HEK293 (cell line): ENCODE measurements at regions not wholly inside any gene's neighbourhood (a gene's known extent, or its start where the extent isn't known, plus 50 kb on each side); places are given as distances from the start of the nearest gene placed in this dataset.

Experiments used
- CTCF ChIA-PET: fragments of 350-600 bp; formaldehyde crosslinking; extraction: SDS; loops from one replicate; lab custom pipeline; 2021; ENCODE audit warnings: antibody characterized with exemption; lab: Yijun Ruan, JAX
- POLR2A ChIA-PET: fragments of 300-600 bp; formaldehyde crosslinking; extraction: SDS; loops from one replicate; lab custom pipeline; 2020; ENCODE audit warnings: antibody characterized with exemption, inconsistent platforms; lab: Yijun Ruan, JAX
- H3K27ac ChIP-seq: fragments of 200-500 bp; sonication (Bioruptor generic); 2 replicates; pipeline ENCODE4 v1.5.1; 2014; ENCODE audit warnings: low read depth, low read length, control low read depth, inconsistent platforms; ENCODE audit errors: extremely low read depth
- H3K36me3 ChIP-seq, 2 experiments: fragments of 200-500 bp in 1 of 2; sonication (Bioruptor generic) in 1 of 2; 1 replicate in 1 of 2; 2 replicates in 1 of 2; pipeline ENCODE4 v1.5.1; 2014 to 2017; ENCODE audit warnings: inconsistent platforms in 2 of 2, low read length in 2 of 2; ENCODE audit not compliant: control insufficient read depth in 2 of 2, insufficient read depth in 1 of 2
- H3K4me1 ChIP-seq: fragments of 200-500 bp; sonication (Bioruptor generic); 2 replicates; pipeline ENCODE4 v1.5.1; 2014; ENCODE audit warnings: mild to moderate bottlenecking, low read length, inconsistent platforms; ENCODE audit not compliant: control insufficient read depth, insufficient read depth
- H3K4me3 ChIP-seq: 2 replicates; pipeline ENCODE4 v1.5.1; 2011; ENCODE audit warnings: low read depth, mild to moderate bottlenecking, control low read depth, low read length, moderate library complexity
- H3K9me3 ChIP-seq: fragments of 200-500 bp; sonication (Bioruptor generic); 2 replicates; pipeline ENCODE4 v1.5.1; 2014; ENCODE audit warnings: low read depth, low read length, inconsistent platforms; ENCODE audit not compliant: control insufficient read depth, insufficient read depth
- KLF1 ChIP-seq: fragments of 450-650 bp; formaldehyde crosslinking; IDR thresholded peaks from 2 replicates; pipeline ENCODE4 v1.5.1; 2016; ENCODE audit warnings: missing biosample characterization, missing genetic modification characterization
- KLF16 ChIP-seq: fragments of 450-650 bp; formaldehyde crosslinking; IDR thresholded peaks from 2 replicates; pipeline ENCODE4 v1.5.1; 2017; ENCODE audit warnings: missing biosample characterization, missing genetic modification characterization
- MEIS1 ChIP-seq: sonication (generic); formaldehyde crosslinking; IDR thresholded peaks from 2 replicates; pipeline ENCODE4 v1.8.1; 2022; ENCODE audit warnings: missing genetic modification reagents, mild to moderate bottlenecking, borderline replicate concordance
- PBX3 ChIP-seq: sonication (generic); formaldehyde crosslinking; IDR thresholded peaks from 2 replicates; pipeline ENCODE4 v1.8.1; 2022; ENCODE audit warnings: mild to moderate bottlenecking, moderate library complexity, missing genetic modification reagents
- PRDM4 ChIP-seq: fragments of 450-650 bp; formaldehyde crosslinking; IDR thresholded peaks from 2 replicates; pipeline ENCODE4 v1.5.1; 2017; ENCODE audit warnings: missing biosample characterization, missing genetic modification characterization
- TSHZ1 ChIP-seq: fragments of 450-650 bp; formaldehyde crosslinking; IDR thresholded peaks from 2 replicates; pipeline ENCODE4 v1.5.1; 2016; ENCODE audit warnings: missing biosample characterization, missing genetic modification characterization, borderline replicate concordance
- ZBTB11 ChIP-seq: fragments of 450-650 bp; formaldehyde crosslinking; conservative IDR thresholded peaks from 2 replicates; pipeline ENCODE4 v1.5.1; 2016; ENCODE audit warnings: low read depth, missing biosample characterization, missing genetic modification characterization
- ZBTB20 ChIP-seq: fragments of 450-650 bp; formaldehyde crosslinking; IDR thresholded peaks from 2 replicates; pipeline ENCODE4 v1.5.1; 2016; ENCODE audit warnings: missing biosample characterization, missing genetic modification characterization
- ZFP3 ChIP-seq: fragments of 450-650 bp; formaldehyde crosslinking; IDR thresholded peaks from 2 replicates; pipeline ENCODE4 v1.5.1; 2016; ENCODE audit warnings: low read depth, missing biosample characterization, missing genetic modification characterization
- ZNF10 ChIP-seq: fragments of 450-650 bp; formaldehyde crosslinking; IDR thresholded peaks from 2 replicates; pipeline ENCODE4 v1.5.1; 2017; ENCODE audit warnings: missing biosample characterization, missing genetic modification characterization
- ZNF211 ChIP-seq: fragments of 450-650 bp; formaldehyde crosslinking; IDR thresholded peaks from 2 replicates; pipeline ENCODE4 v1.5.1; 2016; ENCODE audit warnings: low read depth, missing biosample characterization, missing genetic modification characterization
- ZNF23 ChIP-seq: fragments of 450-650 bp; formaldehyde crosslinking; IDR thresholded peaks from 2 replicates; pipeline ENCODE4 v1.5.1; 2016; ENCODE audit warnings: missing biosample characterization, missing genetic modification characterization, borderline replicate concordance
- ZNF248 ChIP-seq: fragments of 450-650 bp; formaldehyde crosslinking; IDR thresholded peaks from 2 replicates; pipeline ENCODE4 v1.5.1; 2017; ENCODE audit warnings: missing biosample characterization, missing genetic modification characterization
- ZNF366 ChIP-seq: fragments of 450-650 bp; formaldehyde crosslinking; conservative IDR thresholded peaks from 2 replicates; pipeline ENCODE4 v1.5.1; 2016; ENCODE audit warnings: missing biosample characterization, missing genetic modification characterization
- ZNF398 ChIP-seq: fragments of 450-650 bp; formaldehyde crosslinking; IDR thresholded peaks from 2 replicates; pipeline ENCODE4 v1.5.1; 2017; ENCODE audit warnings: missing biosample characterization, missing genetic modification characterization
- ZNF433 ChIP-seq: fragments of 450-650 bp; formaldehyde crosslinking; IDR thresholded peaks from 2 replicates; pipeline ENCODE4 v1.5.1; 2016; ENCODE audit warnings: missing biosample characterization, missing genetic modification characterization, low read depth
- ZNF449 ChIP-seq: fragments of 450-650 bp; formaldehyde crosslinking; IDR thresholded peaks from 2 replicates; pipeline ENCODE4 v1.5.1; 2017; ENCODE audit warnings: missing biosample characterization, mild to moderate bottlenecking, missing genetic modification characterization, moderate library complexity
- ZNF548 ChIP-seq: fragments of 450-650 bp; formaldehyde crosslinking; IDR thresholded peaks from 2 replicates; pipeline ENCODE4 v1.5.1; 2016; ENCODE audit warnings: missing biosample characterization, missing genetic modification characterization
- ZNF560 ChIP-seq: fragments of 450-650 bp; formaldehyde crosslinking; IDR thresholded peaks from 2 replicates; pipeline ENCODE4 v1.5.1; 2017; ENCODE audit warnings: missing biosample characterization, missing genetic modification characterization, borderline replicate concordance
- ZNF677 ChIP-seq: fragments of 450-650 bp; IDR thresholded peaks from 2 replicates; pipeline ENCODE4 v1.5.0; 2018; ENCODE audit warnings: missing biosample characterization, mild to moderate bottlenecking, missing genetic modification characterization, moderate library complexity
- ZNF837 ChIP-seq: fragments of 450-650 bp; formaldehyde crosslinking; IDR thresholded peaks from 2 replicates; pipeline ENCODE4 v1.5.1; 2016; ENCODE audit warnings: missing biosample characterization, missing genetic modification characterization

GRCh38 chr1:221141096-221141495, 261.9 kb downstream of the HLX start (continued):
- no peak for TF ChIP-seq PRDM4 (tag by site-specific recombination)
- no peak for TF ChIP-seq ZBTB11
- TF ChIP-seq KLF1 (tag by site-specific recombination) = no peak
- no peak for TF ChIP-seq ZBTB20
- no peak for TF ChIP-seq KLF16 (tag by site-specific recombination)
- no peak for TF ChIP-seq ZNF548 (tag by site-specific recombination)
- no peak for TF ChIP-seq ZNF560 (tag by site-specific recombination)
- no peak for TF ChIP-seq ZFP3 (tag by site-specific recombination)
- TF ChIP-seq ZNF23 (tag by site-specific recombination) = no peak
- TF ChIP-seq ZNF837 (tag by site-specific recombination) = no peak

- no peak overlapping the region for H3K4me3 ChIP-seq
- ChIA-PET CTCF (no interaction called here), POLR2A (no interaction called here)
- H3K36me3 ChIP-seq = no peaks in the 10 kb centered on the region
- no peak for TF ChIP-seq ZNF366 (tag by site-specific recombination)
- TF ChIP-seq ZNF248 (tag by site-specific recombination) = no peak
- TF ChIP-seq PBX3 (CRISPR knock-in tag) = no peak
- TF ChIP-seq ZNF10 (tag by site-specific recombination) = no peak
- TF ChIP-seq ZNF433 (tag by site-specific recombination) = no peak
- no peak for TF ChIP-seq ZNF677 (tag by site-specific recombination)
- no peak for TF ChIP-seq ZBTB20
- no peak for TF ChIP-seq ZNF398 (tag by site-specific recombination)
- no peak for TF ChIP-seq ZNF449 (tag by site-specific recombination)
- TF ChIP-seq ZNF211 (tag by site-specific recombination) = no peak
- no peak for TF ChIP-seq MEIS1 (CRISPR knock-in tag)
- TF ChIP-seq TSHZ1 (tag by site-specific recombination) = no peak
- H3K9me3 ChIP-seq = no peaks in the 10 kb centered on the region
- no peaks in the 10 kb centered on the region for H3K4me1 ChIP-seq
- H3K27ac ChIP-seq = no peak overlapping the region
Observed at GRCh38 chr1:221141606-221142285, 262.5 kb downstream of the HLX start.
